Thymus (tissue), 11 donors: ENCODE measurements at regions not wholly inside any gene's neighbourhood (a gene's known extent, or its start where the extent isn't known, plus 50 kb on each side); places are given as distances from the start of the nearest gene placed in this dataset.

Experiments
- DNase-seq, 9 donors: peaks; one replicate each; pipeline ENCODE4 v3.0.0-alpha.2; 2013; ENCODE audit warnings: low spot score in 9 of 9, low read depth in 6 of 9, missing footprints in 1 of 9
- H3K27ac ChIP-seq, 2 donors: one replicate each; pipeline ENCODE4 v1.5.1; 2013; ENCODE audit warnings: control low read depth in 1 of 2, low read depth in 1 of 2, low read length in 1 of 2, mild to moderate bottlenecking in 1 of 2, moderate library complexity in 1 of 2
- H3K27me3 ChIP-seq, 2 donors: one replicate each; pipeline ENCODE4 v1.5.1; 2013; ENCODE audit warnings: low read length in 1 of 2; ENCODE audit not compliant: control insufficient read depth in 2 of 2, insufficient read depth in 1 of 2
- H3K36me3 ChIP-seq, 2 donors: one replicate each; pipeline ENCODE4 v1.5.1; 2013; ENCODE audit warnings: low read length in 1 of 2, mild to moderate bottlenecking in 1 of 2, moderate library complexity in 1 of 2; ENCODE audit not compliant: control insufficient read depth in 2 of 2, insufficient read depth in 2 of 2
- H3K4me1 ChIP-seq, 2 donors: one replicate each; pipeline ENCODE4 v1.5.1; 2013; ENCODE audit warnings: low read length in 2 of 2; ENCODE audit not compliant: control insufficient read depth in 2 of 2, insufficient read depth in 2 of 2
- H3K4me3 ChIP-seq, 2 donors: one replicate each; pipeline ENCODE4 v1.5.1; 2013; ENCODE audit warnings: low read length in 2 of 2, control low read depth in 1 of 2, mild to moderate bottlenecking in 1 of 2
- H3K9me3 ChIP-seq, 2 donors: one replicate each; pipeline ENCODE4 v1.5.1; 2013; ENCODE audit warnings: low read length in 1 of 2, mild to moderate bottlenecking in 1 of 2; ENCODE audit not compliant: control insufficient read depth in 2 of 2, insufficient read depth in 1 of 2
- WGBS: extraction: QIAGEN DNeasy Blood & Tissue Kit; methylation state at CpG from one replicate; pipeline ENCODE4 v1.1.7; 2013; 5-methylcytosine and 5-hydroxymethylcytosine counted together
- donor health status: healthy.

GRCh38 chr5:122545986-122546385, 228.9 kb upstream of the SNX2 start:
- no peak overlapping the region for H3K4me3 ChIP-seq
- no peaks in the 10 kb centered on the region for H3K4me1 ChIP-seq
- H3K27ac ChIP-seq, result no peak overlapping the region
- no peaks in the 10 kb centered on the region for H3K9me3 ChIP-seq
- DNase-seq, result no peak
- H3K27me3 ChIP-seq, result no peaks in the 10 kb centered on the region
- no peaks in the 10 kb centered on the region for H3K36me3 ChIP-seq
- WGBS, result 83% methylated on average over 3 of the region's 3 CpGs

DNA sequence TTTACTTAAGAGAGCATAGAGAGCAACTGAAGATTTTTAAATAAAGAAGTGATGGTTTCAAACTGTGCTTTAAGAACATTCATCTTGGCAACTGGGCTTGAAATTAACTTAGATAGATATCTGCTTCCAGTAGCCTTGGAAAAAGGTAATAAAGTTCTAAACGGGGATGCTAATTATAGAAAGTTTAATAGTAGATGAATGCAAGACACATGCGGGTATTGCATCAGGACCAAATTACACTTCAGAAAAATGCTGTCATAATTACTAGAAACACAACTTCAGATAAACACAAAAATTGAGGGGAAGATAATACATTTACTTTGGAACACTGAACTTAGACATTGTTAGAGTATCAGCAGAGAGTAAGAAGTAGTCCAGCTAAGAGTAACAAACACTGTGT, 227.7 kb upstream of the SNX2 start:
- H3K36me3 ChIP-seq, result no peaks in the 10 kb centered on the region
- H3K4me1 ChIP-seq, result no peaks in the 10 kb centered on the region
- H3K27me3 ChIP-seq, result no peaks in the 10 kb centered on the region
- no peak for DNase-seq
- no peaks in the 10 kb centered on the region for H3K9me3 ChIP-seq
- no peak overlapping the region for H3K4me3 ChIP-seq
- WGBS, result 94% methylated on average over 2 of the region's 2 CpGs
- H3K27ac ChIP-seq, result no peak overlapping the region

- 90% methylated on average over 4 of the region's 4 CpGs for whole genome bisulfite sequencing
- no peaks in the 10 kb centered on the region for H3K4me1 ChIP-seq
- no peaks in the 10 kb centered on the region for H3K9me3 ChIP-seq
- H3K4me3 ChIP-seq, result no peak overlapping the region
- H3K36me3 ChIP-seq, result no peaks in the 10 kb centered on the region
- H3K27ac ChIP-seq, result no peak overlapping the region
- H3K27me3 ChIP-seq, result no peaks in the 10 kb centered on the region
- DNase-seq, result no peak
Observed at GRCh38 chr5:122547669-122548068, 227.2 kb upstream of the SNX2 start.

GRCh38 chr5:122559676-122560075, 215.2 kb upstream of the SNX2 start:
- no peaks in the 10 kb centered on the region for H3K36me3 ChIP-seq
- DNase-seq, result no peak
- no peaks in the 10 kb centered on the region for H3K9me3 ChIP-seq
- H3K4me3 ChIP-seq, result no peak overlapping the region
- no peaks in the 10 kb centered on the region for H3K4me1 ChIP-seq
- no peak overlapping the region for H3K27ac ChIP-seq
- no peaks in the 10 kb centered on the region for H3K27me3 ChIP-seq

- Histone ChIP-seq H3K36me3 (no peaks in the 10 kb centered on the region), H3K27me3 (no peaks in the 10 kb centered on the region), H3K4me1 (no peaks in the 10 kb centered on the region), H3K4me3 (no peak overlapping the region), H3K27ac (no peak overlapping the region), H3K9me3 (no peaks in the 10 kb centered on the region)
- no peak for DNase-seq
- WGBS, result 93% methylated on average over 3 of the region's 3 CpGs
Observed at GRCh38 chr5:122561209-122561608, 213.7 kb upstream of the SNX2 start.

DNA sequence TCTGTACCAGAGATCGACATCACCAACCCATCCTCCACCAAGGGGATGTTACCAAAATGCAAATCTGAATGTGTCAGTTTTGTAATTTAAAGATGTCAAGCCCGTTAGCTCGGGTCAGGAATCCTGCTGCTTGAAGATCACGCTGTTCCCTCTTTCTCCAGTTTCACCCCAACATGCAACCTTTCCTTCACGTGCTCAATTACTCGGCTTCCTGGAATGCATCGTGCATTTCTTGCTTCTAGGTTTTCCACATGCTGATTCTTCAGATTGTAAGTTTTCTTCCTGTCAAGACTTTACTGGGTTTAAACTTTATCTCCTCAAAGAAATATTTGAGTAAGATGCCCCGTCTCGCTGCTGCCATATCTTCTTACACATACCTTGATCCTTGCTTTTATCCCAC, 209.5 kb upstream of the SNX2 start:
- Histone ChIP-seq H3K4me1 (no peaks in the 10 kb centered on the region), H3K27ac (no peak overlapping the region), H3K4me3 (no peak overlapping the region), H3K27me3 (no peaks in the 10 kb centered on the region), H3K36me3 (no peaks in the 10 kb centered on the region), H3K9me3 (no peaks in the 10 kb centered on the region)
- no peak for DNase-seq
- WGBS, result 90% methylated on average over 9 of the region's 9 CpGs

- H3K9me3 ChIP-seq, result no peaks in the 10 kb centered on the region
- H3K4me1 ChIP-seq, result no peaks in the 10 kb centered on the region
- H3K4me3 ChIP-seq, result no peak overlapping the region
- WGBS, result 86% methylated on average over 3 of the region's 3 CpGs
- H3K36me3 ChIP-seq, result no peaks in the 10 kb centered on the region
- no peaks in the 10 kb centered on the region for H3K27me3 ChIP-seq
- DNase-seq, result no peak
- no peak overlapping the region for H3K27ac ChIP-seq
Observed at GRCh38 chr5:122576256-122577016, 198.4 kb upstream of the SNX2 start.

GRCh38 chr5:122581629-122582028, 193.3 kb upstream of the SNX2 start:
- Histone ChIP-seq H3K4me1 (no peaks in the 10 kb centered on the region), H3K27me3 (no peaks in the 10 kb centered on the region), H3K27ac (no peak overlapping the region), H3K36me3 (no peaks in the 10 kb centered on the region), H3K4me3 (no peak overlapping the region), H3K9me3 (no peaks in the 10 kb centered on the region)
- WGBS, result 81% methylated on average over 7 of the region's 7 CpGs
- no peak for DNase-seq

GRCh38 chr5:122584411-122585300, 190.2 kb upstream of the SNX2 start:
- H3K27ac ChIP-seq, result no peak overlapping the region
- DNase-seq, result no peak
- H3K36me3 ChIP-seq, result no peaks in the 10 kb centered on the region
- no peaks in the 10 kb centered on the region for H3K9me3 ChIP-seq
- no peaks in the 10 kb centered on the region for H3K27me3 ChIP-seq
- 89% methylated on average over 13 of the region's 13 CpGs for WGBS
- H3K4me3 ChIP-seq, result no peak overlapping the region
- no peaks in the 10 kb centered on the region for H3K4me1 ChIP-seq
